Activated CD4-positive, alpha-beta T cell treated with anti-CD3 and anti-CD28 coated beads, Interleukin-2, amount 50 U/mL, for 24 hours (primary cell): ENCODE measurements at regions not wholly inside any gene's neighbourhood (a gene's known extent, or its start where the extent isn't known, plus 50 kb on each side); places are given as distances from the start of the nearest gene placed in this dataset.
"Not testable (repeated sequence)": the region's sequence is repeated elsewhere in the genome, so short reads cannot be mapped to it uniquely, and the experiment has no call there.

Experiments
- DNase-seq, 2 donors: peaks; one replicate each; pipeline ENCODE4 v3.0.0-alpha.2; 2020; ENCODE audit warnings: low read depth in 1 of 2, low spot score in 1 of 2

DNA sequence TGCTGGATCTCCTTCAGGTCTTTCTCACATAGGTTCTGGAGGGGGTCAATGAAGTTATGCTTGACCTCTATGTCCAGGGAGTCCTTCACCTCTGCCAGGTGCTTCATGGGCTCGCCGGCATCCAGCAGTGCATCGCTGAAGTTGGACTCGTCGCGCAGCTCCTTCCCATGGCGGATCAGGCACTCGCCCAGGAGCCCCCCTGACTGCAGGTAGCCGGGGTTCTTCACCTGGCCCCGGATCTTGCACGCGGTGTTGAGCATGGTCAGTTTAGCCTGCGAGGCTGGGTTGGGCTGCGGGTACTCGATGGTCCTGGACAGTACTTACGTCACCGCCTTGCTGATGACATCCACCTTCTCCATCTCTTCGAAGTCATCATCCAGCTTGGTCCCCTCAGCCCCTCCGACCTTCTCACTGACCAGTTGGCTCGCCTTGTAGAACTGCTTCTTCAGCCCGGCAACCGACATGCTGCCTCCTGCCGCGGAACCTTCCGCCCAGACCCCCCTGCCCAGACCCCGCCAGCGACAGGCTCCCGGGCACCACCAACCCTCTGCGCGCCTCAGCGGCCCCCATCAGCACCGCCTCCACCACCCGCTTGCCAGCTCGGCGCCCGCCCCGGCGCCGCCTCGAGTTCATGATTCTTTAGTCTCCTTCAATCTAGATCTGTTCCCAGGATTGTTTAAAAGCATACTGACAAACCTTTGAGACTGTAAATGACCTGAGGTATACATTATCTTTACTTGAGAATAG lies 99.8 kb downstream of the KPNA2 start:
- DNase-seq = no peak

DNA sequence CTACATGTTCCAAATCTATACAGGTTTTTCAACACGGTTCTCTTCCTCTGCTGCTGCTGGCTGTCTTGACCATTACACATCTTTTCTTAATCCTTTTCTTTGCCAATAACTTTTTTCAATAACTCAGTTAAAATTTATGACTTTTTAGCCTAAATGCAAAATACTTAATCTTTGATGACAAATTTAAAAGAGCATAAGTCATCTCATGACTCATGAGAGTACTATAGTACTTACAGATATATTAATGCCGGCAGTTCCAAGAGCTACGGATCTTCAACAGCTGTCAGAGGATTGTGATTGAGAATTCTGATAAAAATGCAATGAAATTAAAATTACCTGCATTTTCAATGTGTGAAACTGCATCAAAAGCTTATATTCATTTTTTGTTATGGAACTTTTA lies 105.5 kb downstream of the KPNA2 start:
- DNase-seq = no peak

DNA sequence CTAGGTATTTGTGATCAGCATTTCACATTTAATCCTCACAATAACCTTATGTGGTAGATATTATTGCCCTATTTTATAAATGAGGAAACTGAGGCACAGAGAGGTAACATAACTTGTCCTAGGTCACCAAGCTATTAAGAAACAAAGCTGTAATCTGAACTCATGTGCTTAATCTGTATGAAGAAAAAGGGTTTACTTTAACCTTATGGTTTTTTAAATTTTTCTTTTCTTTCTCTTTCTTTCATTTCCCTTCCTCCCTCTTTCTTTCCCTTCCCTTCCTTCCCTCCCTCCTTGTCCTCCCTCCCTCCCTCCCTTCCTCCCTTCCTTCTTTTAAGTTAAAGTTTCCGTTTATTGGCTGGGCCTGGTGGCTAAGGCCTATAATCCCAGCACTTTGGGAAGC lies 105.2 kb upstream of the AMZ2 start:
- DNase-seq = no peak

DNA sequence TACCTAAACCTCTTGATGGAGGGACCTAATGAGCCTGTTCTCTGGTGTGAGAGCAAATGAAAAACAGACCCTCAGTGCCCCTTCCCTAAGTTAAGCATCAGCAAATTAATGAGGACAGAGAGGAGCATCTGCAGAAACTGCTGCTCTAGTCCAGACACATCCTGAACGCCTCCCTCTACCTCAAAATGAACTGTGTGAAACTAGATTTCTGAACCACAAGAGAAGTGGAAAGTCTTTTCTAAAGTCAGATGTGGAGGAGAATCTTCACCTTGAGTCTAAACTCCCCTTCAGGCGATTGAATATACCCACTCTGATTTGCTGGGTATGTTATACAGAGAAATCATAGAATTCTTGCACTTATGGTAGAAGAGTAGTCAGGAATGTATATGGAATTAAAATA lies 104.4 kb upstream of the AMZ2 start:
- DNase-seq = no peak

DNA sequence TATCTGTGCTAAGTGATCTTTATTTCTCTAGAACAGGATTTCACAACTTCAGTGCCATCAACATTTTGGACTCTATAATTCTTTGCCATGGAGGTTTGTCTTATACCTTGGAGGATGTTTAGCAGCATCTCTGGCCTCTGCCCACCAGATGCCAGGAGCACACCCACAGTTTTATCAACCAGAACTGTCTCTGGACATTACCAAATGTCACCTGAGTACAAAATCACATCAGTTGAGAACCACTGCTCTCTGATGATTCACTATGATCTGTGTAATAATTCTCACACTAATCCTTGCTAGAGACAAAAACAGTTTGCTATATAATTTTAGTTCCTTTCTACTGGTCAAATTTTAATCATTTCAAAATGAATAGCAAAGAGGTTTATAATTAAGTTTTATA lies 102.8 kb upstream of the AMZ2 start:
- no peak for DNase-seq

DNA sequence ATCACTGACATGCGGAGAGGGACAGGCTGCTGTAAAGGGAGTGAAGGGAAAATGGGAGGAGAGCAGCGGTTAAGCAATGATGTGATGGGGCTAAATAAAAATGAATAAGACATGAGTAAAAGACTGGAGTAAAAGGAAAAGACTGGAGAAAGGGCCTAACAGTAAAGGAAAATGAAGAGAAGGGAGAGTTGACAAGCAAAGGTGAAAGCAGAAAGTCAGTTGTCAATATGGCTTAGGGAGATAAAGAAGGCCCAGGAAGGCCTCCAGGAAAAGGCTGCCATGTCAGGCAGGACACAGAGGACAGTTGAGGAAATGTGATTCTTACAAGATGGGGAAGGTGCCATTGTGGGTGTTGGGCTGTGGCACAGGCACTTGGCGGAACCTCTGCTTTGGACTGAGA lies 98.9 kb upstream of the AMZ2 start:
- DNase-seq = no peak

DNA sequence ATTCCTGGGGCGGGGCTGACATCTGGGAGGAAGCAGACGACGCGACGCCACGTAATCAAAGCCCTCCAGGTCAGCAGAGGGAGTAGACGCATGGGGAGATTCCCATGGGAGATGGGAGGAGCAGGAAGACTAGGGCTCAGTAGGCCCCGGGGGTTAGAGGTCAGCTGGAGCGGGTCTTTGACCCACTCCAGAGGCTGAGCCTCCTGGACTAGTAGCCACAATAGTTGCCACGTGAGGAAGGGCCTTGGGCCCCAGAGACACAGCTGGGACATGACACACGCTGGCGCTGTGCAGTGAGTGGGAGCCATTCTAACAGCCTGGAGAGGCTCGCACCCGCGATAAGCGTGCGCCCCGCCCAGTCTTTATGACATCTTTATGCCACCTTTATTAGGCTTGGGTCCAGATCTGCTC lies 95.7 kb upstream of the AMZ2 start:
- no peak for DNase-seq

DNA sequence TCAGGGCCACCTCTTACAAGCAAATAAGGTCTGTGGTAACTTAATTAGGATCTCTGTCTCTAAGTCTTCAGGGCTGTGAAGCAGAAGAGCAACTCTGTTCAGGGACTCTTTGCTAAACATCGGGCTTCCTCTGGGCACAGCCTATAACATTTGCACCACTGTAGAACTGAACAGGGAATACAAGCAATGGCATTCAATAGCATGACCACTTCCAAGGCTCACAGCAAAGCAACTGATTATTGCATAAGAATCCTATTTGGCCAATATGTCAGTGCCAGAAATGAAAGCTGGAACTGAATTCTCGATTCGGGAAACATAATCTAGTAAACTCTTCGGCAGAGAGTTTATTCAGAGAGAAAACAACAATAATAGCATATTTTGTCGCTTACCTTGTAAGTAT lies 92.2 kb upstream of the AMZ2 start:
- DNase-seq = no peak

DNA sequence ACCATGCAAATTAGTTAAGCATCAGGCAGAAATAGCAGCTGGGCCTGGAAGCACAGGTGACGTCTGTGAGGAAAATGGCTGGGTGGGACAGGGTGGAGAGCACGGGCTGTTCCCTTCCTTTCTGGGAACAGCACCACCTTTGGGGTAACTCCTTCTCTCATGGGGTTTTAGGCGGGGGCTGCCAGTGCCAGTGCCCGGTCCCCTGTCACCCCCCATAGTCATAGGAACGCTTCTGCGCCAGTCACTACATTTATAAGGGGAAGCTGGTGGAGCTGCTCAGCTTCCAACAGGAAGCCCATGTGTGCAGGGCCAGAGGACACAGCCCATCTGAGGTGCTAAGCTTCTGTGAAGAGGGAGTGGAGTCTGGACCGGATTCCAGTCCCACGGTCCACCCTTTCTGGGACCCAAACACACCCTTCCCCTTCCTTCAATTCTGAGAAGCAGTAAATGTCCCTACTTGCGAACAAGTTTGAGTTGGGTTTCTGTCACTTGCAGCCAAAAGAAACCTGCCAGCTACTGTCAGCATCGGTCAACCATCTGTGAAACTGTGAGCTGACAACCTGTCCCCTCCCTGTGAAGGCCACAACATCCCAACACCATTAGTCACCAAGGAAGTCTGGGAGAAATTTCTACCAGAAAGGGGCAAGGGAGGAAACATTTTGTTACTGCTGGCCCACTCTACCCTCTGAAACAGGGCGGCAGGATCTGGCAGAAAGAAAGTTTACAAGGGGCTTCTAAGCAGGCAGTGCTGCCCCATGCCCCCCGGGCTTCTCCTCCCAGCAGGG lies 86.0 kb upstream of the AMZ2 start:
- DNase-seq = no peak

DNA sequence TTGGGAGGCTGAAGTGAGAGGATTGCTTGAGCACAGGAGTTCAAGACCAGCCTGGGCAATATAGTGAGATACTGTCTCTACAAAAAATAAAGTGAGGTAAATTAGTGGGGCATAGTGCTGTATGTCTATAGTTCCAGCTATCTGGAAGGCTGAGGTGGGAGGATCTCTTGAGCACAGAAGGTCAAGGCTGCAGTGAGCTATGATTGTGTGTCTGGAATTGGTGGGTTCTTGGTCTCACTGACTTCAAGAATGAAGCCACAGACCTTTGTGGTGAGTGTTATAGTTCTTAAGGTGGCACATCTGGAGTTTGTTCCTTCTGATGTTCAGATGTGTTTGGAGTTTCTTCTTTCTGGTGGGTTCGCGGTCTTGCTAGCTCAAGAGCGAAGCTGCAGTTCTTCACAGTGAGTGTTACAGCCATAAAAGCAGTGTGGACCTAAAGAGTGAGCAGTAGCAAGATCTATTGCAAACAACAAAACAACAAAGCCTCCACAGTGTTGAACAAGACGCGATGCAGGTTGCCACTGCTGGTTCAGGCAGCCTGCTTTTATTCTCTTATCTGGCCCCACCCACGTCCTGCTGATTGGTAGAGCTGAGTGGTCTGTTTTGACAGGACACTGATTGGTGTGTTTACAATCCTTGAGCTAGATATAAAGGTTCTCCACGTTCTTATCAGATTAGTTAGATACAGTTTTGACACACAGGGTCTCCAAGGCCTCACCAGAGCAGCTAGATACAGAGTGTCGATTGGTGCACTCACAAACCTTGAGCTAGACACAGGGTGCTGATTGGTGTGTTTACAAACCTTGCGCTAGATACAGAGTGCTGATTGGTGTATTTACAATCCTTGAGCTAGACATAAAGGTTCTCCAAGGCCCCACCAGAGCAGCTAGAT lies 79.3 kb upstream of the AMZ2 start:
- not testable (repeated sequence) for DNase-seq

DNA sequence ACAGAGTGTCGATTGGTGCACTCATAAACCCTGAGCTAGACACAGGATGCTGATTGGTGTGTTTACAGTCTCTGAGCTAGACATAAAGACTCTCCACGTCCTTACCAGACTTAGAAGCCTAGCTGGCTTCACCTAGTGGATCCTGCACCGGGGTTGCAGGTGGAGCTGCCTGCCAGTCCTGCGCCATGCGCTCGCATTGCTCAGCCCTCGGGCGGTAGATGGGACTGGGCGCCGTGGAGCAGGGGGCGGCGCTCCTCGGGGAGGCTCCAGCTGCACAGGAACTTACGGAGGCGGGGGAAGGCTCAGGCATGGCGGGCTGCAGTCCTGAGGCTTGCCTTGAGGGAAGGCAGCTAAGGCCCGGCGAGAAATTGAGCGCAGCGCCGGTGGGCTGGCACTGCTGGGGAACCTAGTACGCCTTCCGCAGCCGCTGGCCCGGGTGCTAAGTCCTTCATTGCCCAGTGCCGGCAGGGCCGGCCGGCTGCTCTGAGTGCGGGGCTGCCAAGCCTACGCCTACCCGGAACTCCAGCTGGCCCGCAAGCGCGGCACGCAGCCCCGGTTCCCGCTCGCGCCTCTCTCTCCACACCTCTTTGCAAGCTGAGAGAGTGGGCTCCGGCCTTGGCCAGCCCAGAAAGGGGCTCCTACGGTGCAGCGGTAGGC lies 78.5 kb upstream of the AMZ2 start:
- DNase-seq = not testable (repeated sequence)

DNA sequence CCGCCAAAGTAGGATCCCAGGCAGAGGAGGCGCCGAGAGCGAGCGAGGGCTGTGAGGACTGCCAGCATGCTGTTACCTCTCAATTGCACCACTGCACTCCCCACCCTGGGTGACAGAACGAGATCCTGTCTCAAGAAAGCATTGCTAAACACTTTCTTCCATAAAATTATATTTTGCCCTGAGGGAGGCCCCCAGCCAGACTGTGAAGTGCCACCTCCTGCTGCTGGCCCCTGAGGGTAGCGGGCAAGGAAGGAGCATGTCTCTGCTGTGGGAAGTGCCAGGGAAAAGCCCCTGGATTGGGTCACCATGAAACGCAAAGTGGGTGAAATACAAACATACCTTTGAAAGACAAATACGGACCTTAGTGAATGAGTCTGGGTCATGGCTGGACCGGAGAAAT lies 78.0 kb upstream of the AMZ2 start:
- DNase-seq = no peak

DNA sequence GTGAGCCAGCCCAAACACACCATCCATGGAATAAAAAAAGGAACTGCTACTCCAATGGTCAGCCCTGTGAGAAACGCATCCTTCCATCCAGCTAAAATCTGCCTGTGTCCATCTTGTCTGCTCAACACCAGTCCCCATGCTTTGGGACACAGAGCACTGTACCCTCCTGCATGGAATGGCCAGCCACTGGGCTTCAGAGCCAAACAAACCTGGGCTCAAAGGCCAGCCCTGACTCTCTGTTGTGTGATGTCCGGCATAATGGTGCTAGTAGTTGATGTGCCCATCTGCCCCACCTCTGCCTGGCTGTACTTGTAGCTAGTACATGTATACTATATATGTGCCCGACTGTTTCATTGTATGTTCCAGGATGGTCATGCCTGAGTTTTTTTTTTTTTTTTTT lies 77.6 kb upstream of the AMZ2 start:
- DNase-seq = no peak

DNA sequence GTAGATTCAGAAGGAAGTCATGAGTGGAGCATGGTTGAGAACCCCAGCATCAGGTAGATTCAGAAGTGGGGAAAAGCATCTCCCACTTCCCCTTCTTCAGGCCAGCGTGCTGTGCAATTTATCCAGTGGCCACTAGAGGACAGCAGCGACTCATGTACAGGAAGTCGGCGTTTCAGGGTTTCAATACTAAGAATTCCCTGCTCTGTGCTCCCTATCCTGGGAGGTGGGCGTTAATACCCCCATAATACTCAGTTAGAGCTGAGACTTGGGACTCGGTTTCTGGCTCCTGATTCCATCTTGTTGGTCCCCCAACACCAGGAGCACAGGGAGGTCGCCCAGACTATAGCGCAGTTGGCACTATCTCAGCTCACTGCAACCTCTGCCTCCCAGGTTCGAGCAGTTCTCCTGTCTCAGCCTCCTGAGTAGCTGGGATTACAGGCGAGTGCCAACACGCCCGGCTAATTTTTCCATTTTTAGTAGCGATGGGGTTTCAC lies 75.3 kb upstream of the AMZ2 start:
- peak; percentile 50 to 60 for DNase-seq

DNA sequence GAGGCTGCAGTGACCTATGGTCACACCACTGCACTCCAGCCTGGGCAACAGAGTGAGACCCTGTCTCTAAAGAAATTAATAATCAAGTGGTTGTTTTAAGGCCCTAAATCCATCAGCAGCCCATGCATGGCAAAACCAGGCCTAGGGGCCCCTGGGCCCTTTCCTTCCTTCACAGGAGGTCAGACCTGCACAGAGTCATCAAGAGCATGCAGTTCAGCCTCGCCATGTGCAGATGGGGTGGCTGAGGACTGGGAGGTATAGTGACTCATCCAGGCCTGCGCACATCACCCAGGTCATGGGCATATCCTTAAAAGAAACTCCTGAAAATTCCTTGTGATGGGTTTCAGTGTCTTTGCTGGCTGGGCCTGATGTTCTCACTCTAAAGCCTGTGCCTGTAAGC lies 72.4 kb upstream of the AMZ2 start:
- DNase-seq = no peak

DNA sequence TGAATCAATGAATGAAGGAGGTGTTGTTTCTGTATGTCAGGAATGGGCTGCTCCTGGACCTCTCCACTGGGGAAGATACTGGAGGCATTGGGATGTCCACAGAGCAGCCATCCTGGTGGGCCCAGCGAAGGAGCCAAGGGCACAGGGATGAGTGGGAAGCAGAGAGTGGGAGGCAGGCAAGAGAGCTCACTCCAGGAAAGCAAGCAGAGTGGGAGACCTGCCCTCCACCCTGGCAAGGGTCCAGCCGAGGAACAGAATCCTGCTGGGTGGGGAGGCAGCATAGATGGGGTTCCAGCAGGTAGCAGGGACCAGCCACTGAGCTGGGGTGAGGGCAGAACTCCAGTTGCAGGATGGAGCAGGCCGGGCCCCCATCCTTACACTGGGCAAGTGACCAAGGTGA lies 71.9 kb upstream of the AMZ2 start:
- DNase-seq = no peak

DNA sequence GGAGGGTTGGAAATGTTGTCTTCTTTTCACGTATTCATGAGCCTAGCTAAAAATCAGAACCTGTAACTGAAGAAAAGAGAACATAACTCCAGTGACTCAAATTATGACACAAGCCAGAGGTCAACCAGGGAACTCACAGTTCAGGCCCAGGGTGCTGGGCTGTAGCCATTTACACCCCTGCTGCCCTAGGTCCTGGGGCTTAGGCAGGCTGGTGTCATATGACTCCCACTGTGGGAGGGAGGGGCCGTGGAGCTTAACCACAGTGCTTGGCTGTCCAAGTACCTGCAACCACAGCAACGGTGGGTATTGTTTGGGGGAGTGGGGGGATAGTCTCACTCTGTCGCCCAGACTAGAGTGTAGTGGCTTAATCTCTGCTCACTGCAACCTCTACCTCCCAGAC lies 71.1 kb upstream of the AMZ2 start:
- no peak for DNase-seq

DNA sequence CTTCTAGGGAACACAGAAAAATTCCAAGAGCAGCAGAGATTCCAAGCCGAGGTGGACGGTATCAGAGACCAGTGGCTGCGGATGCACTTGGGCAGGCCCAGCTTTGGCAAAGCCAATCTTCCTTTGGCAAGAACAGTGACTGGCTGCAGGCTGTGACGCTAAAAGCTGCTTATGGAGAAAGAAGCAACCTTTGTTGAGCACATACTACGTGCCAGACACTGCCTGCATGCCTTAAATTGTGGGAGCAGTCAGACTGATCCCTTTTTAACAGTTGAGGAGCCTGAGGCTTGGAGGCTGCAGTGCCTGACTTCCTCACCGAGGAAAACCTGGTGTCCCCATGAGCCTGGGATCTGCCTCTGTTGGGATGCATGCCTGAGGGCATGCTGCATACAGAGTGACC lies 69.0 kb upstream of the AMZ2 start:
- no peak for DNase-seq

DNA sequence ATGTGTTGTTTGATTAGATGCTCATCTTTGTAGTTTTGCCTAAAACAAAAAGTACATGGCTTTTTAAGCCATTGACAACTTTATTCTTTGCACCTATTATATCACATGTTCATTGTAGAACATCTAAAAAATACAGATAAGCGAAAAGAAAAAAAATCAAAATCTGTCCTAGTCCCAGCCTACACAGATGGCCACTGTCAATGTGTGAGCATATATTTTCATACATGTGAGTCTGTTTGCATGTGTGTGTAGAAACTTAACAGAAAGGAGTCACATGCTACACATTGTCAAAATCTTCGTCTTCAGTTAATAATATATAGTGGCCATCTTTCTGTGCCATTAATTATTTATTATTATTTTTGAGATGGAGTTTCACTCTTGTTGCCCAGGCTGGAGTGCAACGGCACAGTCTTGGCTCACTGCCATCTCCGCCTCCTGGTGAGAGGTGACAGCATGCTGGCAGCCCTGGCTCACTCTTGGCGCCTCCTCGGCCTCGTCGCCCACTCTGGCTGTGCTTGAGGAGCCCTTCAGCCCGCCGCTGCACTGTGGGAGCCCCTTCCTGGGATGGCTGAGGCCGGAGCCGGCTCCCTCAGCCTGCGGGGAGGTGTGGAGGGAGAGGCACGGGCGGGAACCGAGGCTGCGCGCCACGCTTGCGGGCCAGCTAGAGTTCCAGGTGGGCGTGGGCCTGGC lies 68.5 kb upstream of the AMZ2 start:
- DNase-seq = no peak

DNA sequence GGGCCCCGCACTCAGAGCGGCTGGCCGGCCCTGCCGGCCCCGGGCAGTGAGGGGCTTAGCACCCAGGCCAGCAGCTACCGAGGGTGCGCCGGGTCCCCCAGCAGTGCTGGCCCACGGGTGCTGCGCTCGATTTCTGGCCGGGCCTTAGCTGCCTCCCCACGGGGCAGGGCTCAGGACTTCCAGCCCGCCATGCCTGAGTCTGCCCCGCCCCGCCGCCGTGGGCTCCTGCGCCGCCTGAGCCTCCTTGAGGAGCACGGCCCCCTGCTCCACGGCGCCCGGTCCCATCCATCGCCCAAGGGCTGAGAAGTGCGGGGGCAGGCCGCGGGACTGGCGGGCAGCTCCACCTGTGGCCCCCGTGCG lies 67.9 kb upstream of the AMZ2 start:
- DNase-seq = no peak

DNA sequence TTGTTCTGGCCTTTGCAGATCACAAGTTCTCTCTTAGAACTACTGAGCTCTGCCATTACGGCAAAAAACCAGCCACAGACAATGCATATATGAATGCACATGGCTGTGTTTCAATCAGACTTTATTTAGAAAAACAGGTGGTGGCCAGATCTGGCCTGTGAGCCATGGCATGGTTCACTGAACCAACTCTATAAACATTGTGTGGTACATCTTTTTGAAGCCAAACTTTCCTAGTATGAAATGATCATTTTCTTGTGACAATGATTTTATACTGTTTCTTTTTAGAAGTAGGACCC lies 65.9 kb upstream of the AMZ2 start:
- no peak for DNase-seq
